Keratinocyte (primary cell): ENCODE measurements at regions not wholly inside any gene's neighbourhood (a gene's known extent, or its start where the extent isn't known, plus 50 kb on each side); places are given as distances from the start of the nearest gene placed in this dataset.

ENCODE experiments used
- DNase-seq: peaks from one replicate; pipeline ENCODE4 v3.0.0-alpha.2; 2011; ENCODE audit warnings: low read depth, missing footprints, low spot score
- FAIRE-seq: peaks from 2 replicates; lab custom pipeline; 2011; peaks lifted over from hg19 to GRCh38; lab: Jason Lieb, UNC
- H2AFZ ChIP-seq: 2 replicates; pipeline ENCODE4 v1.6.0; 2012; ENCODE audit warnings: low read length, control low read depth, inconsistent platforms; ENCODE audit not compliant: control insufficient read depth
- H3K27ac ChIP-seq: 2 replicates; pipeline ENCODE4 v1.5.1; 2011; ENCODE audit warnings: low read length; ENCODE audit not compliant: control insufficient read depth, insufficient read depth
- H3K27me3 ChIP-seq: 3 replicates; pipeline ENCODE4 v1.6.0; 2011; ENCODE audit warnings: low read length; ENCODE audit not compliant: control insufficient read depth, insufficient read depth; ENCODE audit errors: extremely low read depth
- H3K36me3 ChIP-seq, 2 experiments: 2 replicates in 1 of 2; 3 replicates in 1 of 2; pipeline ENCODE4 v1.5.1; 2011; ENCODE audit warnings: low read length in 2 of 2, mild to moderate bottlenecking in 1 of 2; ENCODE audit not compliant: control insufficient read depth in 2 of 2, insufficient read depth in 2 of 2; ENCODE audit errors: extremely low read depth in 1 of 2
- H3K4me1 ChIP-seq: 3 replicates; pipeline ENCODE4 v1.5.1; 2011; ENCODE audit warnings: low read length; ENCODE audit not compliant: control insufficient read depth, insufficient read depth; ENCODE audit errors: extremely low read depth
- H3K4me2 ChIP-seq: 3 replicates; pipeline ENCODE4 v1.6.0; 2011; ENCODE audit warnings: low read depth, low read length; ENCODE audit not compliant: control insufficient read depth, insufficient read depth; ENCODE audit errors: extremely low read depth
- H3K4me3 ChIP-seq, 3 experiments: fragments of 200-600 bp in 1 of 3; sonication (generic) in 1 of 3; 2 replicates in 2 of 3; 3 replicates in 1 of 3; pipeline ENCODE4 v1.5.1; 2011 to 2016; ENCODE audit warnings: low read length in 3 of 3, mild to moderate bottlenecking in 3 of 3, control low read depth in 2 of 3, inconsistent platforms in 1 of 3, low read depth in 1 of 3, mixed read lengths in 1 of 3, mixed run types in 1 of 3, moderate library complexity in 1 of 3; ENCODE audit not compliant: control insufficient read depth in 2 of 3, insufficient read depth in 2 of 3; ENCODE audit errors: extremely low read depth in 1 of 3
- H3K79me2 ChIP-seq: 2 replicates; pipeline ENCODE4 v1.6.0; 2012; ENCODE audit warnings: low read length; ENCODE audit not compliant: control insufficient read depth, insufficient read depth
- H3K9ac ChIP-seq: 3 replicates; pipeline ENCODE4 v1.6.0; 2011; ENCODE audit warnings: low read length; ENCODE audit not compliant: control insufficient read depth, insufficient read depth; ENCODE audit errors: extremely low read depth
- H3K9me1 ChIP-seq: 3 replicates; pipeline ENCODE4 v1.6.0; 2011; ENCODE audit warnings: low read length; ENCODE audit not compliant: control insufficient read depth, insufficient read depth; ENCODE audit errors: extremely low read depth
- H3K9me3 ChIP-seq: 2 replicates; pipeline ENCODE4 v1.5.1; 2012; ENCODE audit warnings: low read depth, low read length; ENCODE audit not compliant: control insufficient read depth
- H4K20me1 ChIP-seq: 3 replicates; pipeline ENCODE4 v1.6.0; 2011; ENCODE audit warnings: low read length; ENCODE audit not compliant: control insufficient read depth, insufficient read depth; ENCODE audit errors: extremely low read depth
- CTCF ChIP-seq, 3 experiments: IDR thresholded peaks in 1 of 3; conservative IDR thresholded peaks in 1 of 3; optimal IDR thresholded peaks in 1 of 3; 2 replicates in 2 of 3; 3 replicates in 1 of 3; pipeline versions ENCODE3 to v1.5.1; 2011; ENCODE audit warnings: low read length in 3 of 3, mild to moderate bottlenecking in 3 of 3, moderate library complexity in 2 of 3, control low read depth in 1 of 3, inconsistent platforms in 1 of 3; ENCODE audit not compliant: insufficient read depth in 2 of 3; ENCODE audit errors: extremely low read depth in 1 of 3
- EZH2 ChIP-seq: IDR thresholded peaks from one replicate; pipeline ENCODE4 v1.6.1; 2012; ENCODE audit warnings: inconsistent platforms, mild to moderate bottlenecking, low read length, moderate library complexity
- dilution Hi-C: fragments of 300-500 bp; cut with MboI; formaldehyde crosslinking; loops from one replicate; pipeline ENCODE4 v1.7.0; 2020; ENCODE audit warnings: low sequenced_read_pairs; ENCODE audit not compliant: extremely low pct_ligation_motif_present

DNA sequence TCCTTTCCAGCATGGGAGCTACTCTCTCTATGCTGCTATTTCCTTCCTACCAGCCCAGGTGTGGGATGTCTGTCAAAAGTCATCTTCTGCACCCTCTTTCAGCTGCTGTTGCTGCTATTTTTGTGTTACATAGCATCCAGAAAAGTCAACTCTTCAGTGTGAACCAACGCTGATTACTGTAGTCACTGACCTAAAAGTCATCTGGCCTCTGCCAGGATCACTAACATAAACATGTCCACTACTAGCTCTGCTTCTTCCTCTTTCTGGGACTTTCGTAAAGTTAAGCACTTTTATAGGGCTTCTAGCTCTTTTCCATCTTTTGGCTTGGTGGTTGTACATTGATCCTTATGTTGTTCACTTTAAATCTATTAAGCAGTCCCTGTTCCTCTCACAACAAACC, 90.2 kb upstream of the CARD18 start:
- Histone ChIP-seq H4K20me1 (no peaks in the 10 kb centered on the region), H3K27ac (no peak overlapping the region), H3K9me3 (no peaks in the 10 kb centered on the region), H3K4me3 (no peak overlapping the region), H3K79me2 (no peaks in the 10 kb centered on the region), H3K4me2 (no peak overlapping the region), H3K36me3 (no peaks in the 10 kb centered on the region), H3K27me3 (no peaks in the 10 kb centered on the region), H3K9ac (no peak overlapping the region), H2AFZ (no peak overlapping the region), H3K4me1 (peaks cover 6% of the 10 kb centered on the region), H3K9me1 (no peaks in the 10 kb centered on the region)
- TF ChIP-seq EZH2 = no peak
- no peak for TF ChIP-seq CTCF (optimal IDR thresholded peaks at IDR 0.05 in 1 of 3, IDR thresholded peaks at IDR 0.05 in 1 of 3, conservative IDR thresholded peaks at IDR 0.05 in 1 of 3; ENCODE audit: extremely low read depth in 1 of 3, insufficient read depth in 2 of 3, low read length in 3 of 3)
- no peak for DNase-seq
- FAIRE-seq = no peak
- dilution Hi-C loops = no loop called here

GRCh38 chr11:105229257-105229656, 89.7 kb upstream of the CARD18 start:
- H3K79me2 ChIP-seq = no peaks in the 10 kb centered on the region
- H3K4me1 ChIP-seq = peaks cover 11% of the 10 kb centered on the region
- DNase-seq = no peak
- H3K36me3 ChIP-seq = no peaks in the 10 kb centered on the region
- H4K20me1 ChIP-seq = no peaks in the 10 kb centered on the region
- no peak overlapping the region for H3K4me3 ChIP-seq
- no peak overlapping the region for H3K4me2 ChIP-seq
- FAIRE-seq = no peak
- TF ChIP-seq EZH2 (no peak), CTCF (optimal IDR thresholded peaks at IDR 0.05 in 1 of 3, IDR thresholded peaks at IDR 0.05 in 1 of 3, conservative IDR thresholded peaks at IDR 0.05 in 1 of 3; ENCODE audit: extremely low read depth in 1 of 3, insufficient read depth in 2 of 3, low read length in 3 of 3) (no peak)
- H3K27ac ChIP-seq = no peak overlapping the region
- no peaks in the 10 kb centered on the region for H3K27me3 ChIP-seq
- no peak overlapping the region for H3K9ac ChIP-seq
- no peaks in the 10 kb centered on the region for H3K9me3 ChIP-seq
- H3K9me1 ChIP-seq = no peaks in the 10 kb centered on the region
- dilution Hi-C loops = no loop called here
- H2AFZ ChIP-seq = no peak overlapping the region
